WTC11 (cell line): ENCODE measurements at regions not wholly inside any gene's neighbourhood (a gene's known extent, or its start where the extent isn't known, plus 50 kb on each side); places are given as distances from the start of the nearest gene placed in this dataset.

Experiments
- ATAC-seq: fragments of 200-7000 bp; cut with Tn5 transposase; 2 replicates; pipeline ENCODE4 v1.10.0; 2021; ENCODE audit warnings: mild to moderate bottlenecking, moderate library complexity
- CTCF ChIA-PET: fragments of 300-600 bp; sonication (Branson Sonifier 250); formaldehyde crosslinking; loops from one replicate; lab custom pipeline; 2021; ENCODE audit warnings: antibody characterized with exemption; lab: Charles Lee
- POLR2A ChIA-PET: fragments of 350-600 bp; sonication (Branson Sonifier 250); formaldehyde crosslinking; loops from one replicate; lab custom pipeline; 2021; ENCODE audit warnings: antibody characterized with exemption; lab: Charles Lee
- DNase-seq: peaks from one replicate; pipeline ENCODE4 v3.0.0; 2021; ENCODE audit warnings: low spot score
- H3K27ac Mint-ChIP-seq: 2 replicates; pipeline ENCODE4 v1.8.0; 2021; ENCODE audit warnings: mixed read lengths
- H3K27me3 Mint-ChIP-seq: 2 replicates; pipeline ENCODE4 v1.8.0; 2021; ENCODE audit warnings: low read depth, mild to moderate bottlenecking, moderate library complexity, mixed read lengths
- H3K36me3 Mint-ChIP-seq: 2 replicates; pipeline ENCODE4 v1.8.0; 2021; ENCODE audit warnings: mixed read lengths
- H3K4me1 Mint-ChIP-seq: 2 replicates; pipeline ENCODE4 v1.8.0; 2022; ENCODE audit warnings: mixed read lengths
- H3K4me3 Mint-ChIP-seq: 2 replicates; pipeline ENCODE4 v1.8.0; 2021; ENCODE audit warnings: mild to moderate bottlenecking, moderate library complexity, mixed read lengths
- H3K9me3 Mint-ChIP-seq: 2 replicates; pipeline ENCODE4 v1.8.0; 2021; ENCODE audit warnings: mixed read lengths
- ATF1 ChIP-seq: sonication (generic); formaldehyde crosslinking; IDR thresholded peaks from 2 replicates; pipeline ENCODE4 v1.8.1; 2023; ENCODE audit warnings: mild to moderate bottlenecking, moderate library complexity, missing genetic modification reagents
- EMX1 ChIP-seq: fragments of 250-450 bp; sonication (Bioruptor Pico); IDR thresholded peaks from 2 replicates; pipeline ENCODE4 v1.8.0; 2021; ENCODE audit warnings: mild to moderate bottlenecking
- FOXP1 ChIP-seq: sonication (generic); formaldehyde crosslinking; IDR thresholded peaks from 2 replicates; pipeline ENCODE4 v1.8.0; 2022; ENCODE audit warnings: missing genetic modification reagents, mild to moderate bottlenecking, moderate library complexity, borderline replicate concordance
- GABPB1 ChIP-seq: sonication (generic); formaldehyde crosslinking; IDR thresholded peaks from 2 replicates; pipeline ENCODE4 v1.8.1; 2023; ENCODE audit warnings: mild to moderate bottlenecking, missing genetic modification reagents
- NFATC4 ChIP-seq: fragments of 250-450 bp; sonication (Bioruptor Pico); IDR thresholded peaks from 2 replicates; pipeline ENCODE4 v1.9.0; 2021; ENCODE audit warnings: mild to moderate bottlenecking
- NR1H2 ChIP-seq: sonication (generic); formaldehyde crosslinking; IDR thresholded peaks from 2 replicates; pipeline ENCODE4 v1.9.0; 2021; ENCODE audit warnings: mild to moderate bottlenecking, moderate library complexity, missing genetic modification reagents
- SP1 ChIP-seq: sonication (generic); formaldehyde crosslinking; conservative IDR thresholded peaks from 2 replicates; pipeline ENCODE4 v1.8.1; 2022; ENCODE audit warnings: missing genetic modification reagents
- ZBTB21 ChIP-seq: sonication (generic); formaldehyde crosslinking; IDR thresholded peaks from 2 replicates; pipeline ENCODE4 v1.8.1; 2023; ENCODE audit warnings: mild to moderate bottlenecking, missing genetic modification reagents, borderline replicate concordance
- ZNF219 ChIP-seq: sonication (generic); formaldehyde crosslinking; IDR thresholded peaks from 2 replicates; pipeline ENCODE4 v1.8.0; 2023; ENCODE audit warnings: missing genetic modification reagents, mild to moderate bottlenecking, borderline replicate concordance
- ZNF263 ChIP-seq: sonication (generic); formaldehyde crosslinking; IDR thresholded peaks from 2 replicates; pipeline ENCODE4 v1.8.1; 2022; ENCODE audit warnings: low read depth, mild to moderate bottlenecking, moderate library complexity, missing genetic modification reagents
- ZNF396 ChIP-seq: fragments of 250-450 bp; sonication (Bioruptor Pico); IDR thresholded peaks from 2 replicates; pipeline ENCODE4 v1.8.0; 2021; ENCODE audit warnings: mild to moderate bottlenecking, moderate library complexity, borderline replicate concordance
- ZNF423 ChIP-seq: fragments of 250-450 bp; sonication (Bioruptor Pico); IDR thresholded peaks from 2 replicates; pipeline ENCODE4 v2.1.2; 2022; ENCODE audit warnings: mild to moderate bottlenecking, moderate library complexity
- ZNF671 ChIP-seq: fragments of 250-450 bp; sonication (Bioruptor Pico); IDR thresholded peaks from 2 replicates; pipeline ENCODE4 v1.8.0; 2021; ENCODE audit warnings: mild to moderate bottlenecking
- TF ChIP-seq, protein P1 (sequence below): sonication (generic); formaldehyde crosslinking; IDR thresholded peaks from 2 replicates; pipeline ENCODE4 v1.8.0; 2022; ENCODE audit warnings: mild to moderate bottlenecking, missing genetic modification reagents
- TF ChIP-seq, protein P2 (sequence below): sonication (generic); formaldehyde crosslinking; IDR thresholded peaks from 2 replicates; pipeline ENCODE4 v1.8.1; 2022; ENCODE audit warnings: missing genetic modification reagents, borderline replicate concordance
- TF ChIP-seq, protein P3 (sequence below): sonication (generic); formaldehyde crosslinking; IDR thresholded peaks from 2 replicates; pipeline ENCODE4 v1.8.1; 2023; ENCODE audit warnings: mild to moderate bottlenecking, missing genetic modification reagents
- TF ChIP-seq, protein P4 (sequence below): fragments of 250-450 bp; sonication (Bioruptor Pico); IDR thresholded peaks from 2 replicates; pipeline ENCODE4 v1.9.0; 2021; ENCODE audit warnings: moderate library complexity, mild to moderate bottlenecking, inconsistent platforms, borderline replicate concordance
- TF ChIP-seq, protein P5 (sequence below): sonication (generic); formaldehyde crosslinking; IDR thresholded peaks from 2 replicates; pipeline ENCODE4 v1.8.1; 2023; ENCODE audit warnings: mild to moderate bottlenecking, missing genetic modification reagents, moderate library complexity
- TF ChIP-seq, protein P6 (sequence below): sonication (generic); formaldehyde crosslinking; conservative IDR thresholded peaks from 2 replicates; pipeline ENCODE4 v1.8.1; 2022; ENCODE audit warnings: mild to moderate bottlenecking, missing genetic modification reagents
- TF ChIP-seq, protein P7 (sequence below): fragments of 250-450 bp; sonication (Bioruptor Pico); IDR thresholded peaks from 2 replicates; pipeline ENCODE4 v2.1.2; 2022; ENCODE audit warnings: mild to moderate bottlenecking, moderate library complexity
- TF ChIP-seq, protein P8 (sequence below): fragments of 200-600 bp; IDR thresholded peaks from 2 replicates; pipeline ENCODE4 v1.8.0; 2022; ENCODE audit warnings: antibody characterized with exemption

DNA sequence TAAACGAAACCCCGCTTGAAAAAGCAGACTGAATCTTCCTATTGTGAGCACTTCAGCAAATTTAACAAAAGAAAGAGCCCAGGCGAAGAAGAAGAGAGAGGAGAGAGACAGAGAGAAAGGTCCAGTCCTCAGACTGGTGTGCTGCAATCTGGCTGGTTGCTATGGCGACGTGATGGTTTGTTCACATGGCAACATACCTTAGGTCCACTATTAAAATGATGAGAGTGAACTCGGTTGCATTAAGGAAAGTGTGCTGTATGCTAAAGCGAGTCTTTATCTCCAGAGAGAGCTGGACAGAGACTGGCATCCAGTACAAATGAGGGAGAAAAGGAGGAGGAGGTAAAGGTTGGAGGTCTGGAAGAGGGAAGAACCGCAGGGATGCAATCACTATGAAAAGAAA lies 271.8 kb upstream of the ZFHX3 start:
- ATAC-seq (no peak), DNase-seq (no peak)
- H3K27me3 Mint-ChIP-seq, result no peaks in the 10 kb centered on the region
- peaks cover 1% of the 10 kb centered on the region for H3K9me3 Mint-ChIP-seq
- POLR2A ChIA-PET, result no interaction called here
- H3K4me1 Mint-ChIP-seq, result peaks cover 9% of the 10 kb centered on the region
- CTCF ChIA-PET, result no interaction called here
- H3K36me3 Mint-ChIP-seq, result no peaks in the 10 kb centered on the region
- TF ChIP-seq, protein P1, sequence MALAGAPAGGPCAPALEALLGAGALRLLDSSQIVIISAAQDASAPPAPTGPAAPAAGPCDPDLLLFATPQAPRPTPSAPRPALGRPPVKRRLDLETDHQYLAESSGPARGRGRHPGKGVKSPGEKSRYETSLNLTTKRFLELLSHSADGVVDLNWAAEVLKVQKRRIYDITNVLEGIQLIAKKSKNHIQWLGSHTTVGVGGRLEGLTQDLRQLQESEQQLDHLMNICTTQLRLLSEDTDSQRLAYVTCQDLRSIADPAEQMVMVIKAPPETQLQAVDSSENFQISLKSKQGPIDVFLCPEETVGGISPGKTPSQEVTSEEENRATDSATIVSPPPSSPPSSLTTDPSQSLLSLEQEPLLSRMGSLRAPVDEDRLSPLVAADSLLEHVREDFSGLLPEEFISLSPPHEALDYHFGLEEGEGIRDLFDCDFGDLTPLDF (CRISPR knock-in tag), result no peak
- no peak overlapping the region for H3K27ac Mint-ChIP-seq
- H3K4me3 Mint-ChIP-seq, result no peak overlapping the region

DNA sequence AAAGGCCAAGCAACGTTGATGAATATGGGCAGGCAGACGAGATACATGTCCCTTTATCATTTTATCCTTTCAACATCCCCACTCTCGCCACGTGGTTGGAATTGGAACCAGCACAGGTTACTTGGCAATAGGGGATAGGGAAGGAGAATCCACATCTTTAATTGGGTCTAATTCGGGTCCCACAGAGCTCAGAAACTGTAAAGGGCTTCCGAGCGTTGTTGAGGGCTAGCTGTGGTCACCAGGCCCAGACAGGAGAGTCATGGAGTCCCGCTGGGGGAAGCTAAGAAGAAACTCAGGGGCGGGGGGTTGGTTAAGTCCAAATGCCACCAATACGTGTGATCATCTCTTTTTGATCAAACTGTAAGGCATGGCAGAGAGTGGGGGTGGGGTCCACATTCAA lies 271.3 kb upstream of the ZFHX3 start:
- Mint-ChIP-seq H3K27me3 (no peaks in the 10 kb centered on the region), H3K36me3 (no peaks in the 10 kb centered on the region), H3K9me3 (peaks cover 6% of the 10 kb centered on the region), H3K27ac (no peak overlapping the region), H3K4me3 (no peak overlapping the region), H3K4me1 (peaks cover 9% of the 10 kb centered on the region)
- TF ChIP-seq ZNF423 (CRISPR knock-in tag) (no peak), FOXP1 (CRISPR knock-in tag) (no peak), NR1H2 (CRISPR knock-in tag) (no peak), ZBTB21 (no peak)
- TF ChIP-seq, protein P2, sequence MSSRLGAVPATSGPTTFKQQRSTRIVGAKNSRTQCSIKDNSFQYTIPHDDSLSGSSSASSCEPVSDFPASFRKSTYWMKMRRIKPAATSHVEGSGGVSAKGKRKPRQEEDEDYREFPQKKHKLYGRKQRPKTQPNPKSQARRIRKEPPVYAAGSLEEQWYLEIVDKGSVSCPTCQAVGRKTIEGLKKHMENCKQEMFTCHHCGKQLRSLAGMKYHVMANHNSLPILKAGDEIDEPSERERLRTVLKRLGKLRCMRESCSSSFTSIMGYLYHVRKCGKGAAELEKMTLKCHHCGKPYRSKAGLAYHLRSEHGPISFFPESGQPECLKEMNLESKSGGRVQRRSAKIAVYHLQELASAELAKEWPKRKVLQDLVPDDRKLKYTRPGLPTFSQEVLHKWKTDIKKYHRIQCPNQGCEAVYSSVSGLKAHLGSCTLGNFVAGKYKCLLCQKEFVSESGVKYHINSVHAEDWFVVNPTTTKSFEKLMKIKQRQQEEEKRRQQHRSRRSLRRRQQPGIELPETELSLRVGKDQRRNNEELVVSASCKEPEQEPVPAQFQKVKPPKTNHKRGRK (CRISPR knock-in tag), result no peak
- TF ChIP-seq, protein P3, sequence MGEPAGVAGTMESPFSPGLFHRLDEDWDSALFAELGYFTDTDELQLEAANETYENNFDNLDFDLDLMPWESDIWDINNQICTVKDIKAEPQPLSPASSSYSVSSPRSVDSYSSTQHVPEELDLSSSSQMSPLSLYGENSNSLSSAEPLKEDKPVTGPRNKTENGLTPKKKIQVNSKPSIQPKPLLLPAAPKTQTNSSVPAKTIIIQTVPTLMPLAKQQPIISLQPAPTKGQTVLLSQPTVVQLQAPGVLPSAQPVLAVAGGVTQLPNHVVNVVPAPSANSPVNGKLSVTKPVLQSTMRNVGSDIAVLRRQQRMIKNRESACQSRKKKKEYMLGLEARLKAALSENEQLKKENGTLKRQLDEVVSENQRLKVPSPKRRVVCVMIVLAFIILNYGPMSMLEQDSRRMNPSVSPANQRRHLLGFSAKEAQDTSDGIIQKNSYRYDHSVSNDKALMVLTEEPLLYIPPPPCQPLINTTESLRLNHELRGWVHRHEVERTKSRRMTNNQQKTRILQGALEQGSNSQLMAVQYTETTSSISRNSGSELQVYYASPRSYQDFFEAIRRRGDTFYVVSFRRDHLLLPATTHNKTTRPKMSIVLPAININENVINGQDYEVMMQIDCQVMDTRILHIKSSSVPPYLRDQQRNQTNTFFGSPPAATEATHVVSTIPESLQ (CRISPR knock-in tag), result no peak
- TF ChIP-seq, protein P4, sequence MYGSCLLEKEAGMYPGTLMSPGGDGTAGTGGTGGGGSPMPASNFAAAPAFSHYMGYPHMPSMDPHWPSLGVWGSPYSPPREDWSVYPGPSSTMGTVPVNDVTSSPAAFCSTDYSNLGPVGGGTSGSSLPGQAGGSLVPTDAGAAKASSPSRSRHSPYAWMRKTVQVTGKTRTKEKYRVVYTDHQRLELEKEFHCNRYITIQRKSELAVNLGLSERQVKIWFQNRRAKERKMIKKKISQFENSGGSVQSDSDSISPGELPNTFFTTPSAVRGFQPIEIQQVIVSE (CRISPR knock-in tag), result no peak
- no peak for ATAC-seq
- ChIA-PET POLR2A (no interaction called here), CTCF (no interaction called here)
- DNase-seq, result no peak

DNA sequence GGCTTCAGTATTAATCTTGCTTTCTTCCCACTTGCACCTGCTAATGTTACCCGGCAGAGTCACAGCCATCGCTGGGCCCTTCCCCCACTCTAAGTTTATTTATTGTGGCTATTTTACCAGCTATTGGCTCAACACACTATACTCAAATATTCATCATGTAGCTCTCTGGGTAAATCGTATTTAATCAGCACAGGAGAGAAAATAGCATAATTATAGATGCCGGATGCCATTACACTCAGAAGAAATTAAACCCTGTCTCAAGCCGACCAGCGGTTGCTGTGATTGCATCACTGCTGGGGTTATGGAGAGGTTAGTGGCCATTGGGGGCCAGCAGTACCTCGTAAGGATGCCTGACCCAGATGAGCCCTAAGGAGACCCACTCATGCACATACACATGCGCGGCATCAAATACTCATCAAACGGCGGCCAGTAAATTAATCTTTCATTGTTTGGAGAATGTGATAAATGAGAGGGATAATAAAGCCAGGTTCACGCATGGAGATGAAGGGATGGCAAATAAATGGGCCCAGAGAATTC lies 269.5 kb upstream of the ZFHX3 start:
- no peaks in the 10 kb centered on the region for H3K36me3 Mint-ChIP-seq
- no peak for TF ChIP-seq FOXP1 (CRISPR knock-in tag)
- no peak for TF ChIP-seq ZNF219
- no peak for TF ChIP-seq GABPB1 (CRISPR knock-in tag)
- TF ChIP-seq NFATC4 (CRISPR knock-in tag), result no peak
- TF ChIP-seq, protein P5, sequence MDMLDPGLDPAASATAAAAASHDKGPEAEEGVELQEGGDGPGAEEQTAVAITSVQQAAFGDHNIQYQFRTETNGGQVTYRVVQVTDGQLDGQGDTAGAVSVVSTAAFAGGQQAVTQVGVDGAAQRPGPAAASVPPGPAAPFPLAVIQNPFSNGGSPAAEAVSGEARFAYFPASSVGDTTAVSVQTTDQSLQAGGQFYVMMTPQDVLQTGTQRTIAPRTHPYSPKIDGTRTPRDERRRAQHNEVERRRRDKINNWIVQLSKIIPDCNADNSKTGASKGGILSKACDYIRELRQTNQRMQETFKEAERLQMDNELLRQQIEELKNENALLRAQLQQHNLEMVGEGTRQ, result no peak
- TF ChIP-seq, protein P6, sequence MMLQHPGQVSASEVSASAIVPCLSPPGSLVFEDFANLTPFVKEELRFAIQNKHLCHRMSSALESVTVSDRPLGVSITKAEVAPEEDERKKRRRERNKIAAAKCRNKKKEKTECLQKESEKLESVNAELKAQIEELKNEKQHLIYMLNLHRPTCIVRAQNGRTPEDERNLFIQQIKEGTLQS (CRISPR knock-in tag), result no peak
- no peak for TF ChIP-seq ATF1 (CRISPR knock-in tag)
- TF ChIP-seq ZNF671, result no peak
- no peak for TF ChIP-seq ZNF396
- TF ChIP-seq EMX1 (CRISPR knock-in tag), result no peak
- TF ChIP-seq SP1 (CRISPR knock-in tag), result no peak
- TF ChIP-seq, protein P7, sequence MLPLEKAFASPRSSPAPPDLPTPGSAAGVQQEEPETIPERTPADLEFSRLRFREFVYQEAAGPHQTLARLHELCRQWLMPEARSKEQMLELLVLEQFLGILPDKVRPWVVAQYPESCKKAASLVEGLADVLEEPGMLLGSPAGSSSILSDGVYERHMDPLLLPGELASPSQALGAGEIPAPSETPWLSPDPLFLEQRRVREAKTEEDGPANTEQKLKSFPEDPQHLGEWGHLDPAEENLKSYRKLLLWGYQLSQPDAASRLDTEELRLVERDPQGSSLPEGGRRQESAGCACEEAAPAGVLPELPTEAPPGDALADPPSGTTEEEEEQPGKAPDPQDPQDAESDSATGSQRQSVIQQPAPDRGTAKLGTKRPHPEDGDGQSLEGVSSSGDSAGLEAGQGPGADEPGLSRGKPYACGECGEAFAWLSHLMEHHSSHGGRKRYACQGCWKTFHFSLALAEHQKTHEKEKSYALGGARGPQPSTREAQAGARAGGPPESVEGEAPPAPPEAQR, result no peak
- TF ChIP-seq ZNF263 (CRISPR knock-in tag), result no peak
- TF ChIP-seq, protein P8, sequence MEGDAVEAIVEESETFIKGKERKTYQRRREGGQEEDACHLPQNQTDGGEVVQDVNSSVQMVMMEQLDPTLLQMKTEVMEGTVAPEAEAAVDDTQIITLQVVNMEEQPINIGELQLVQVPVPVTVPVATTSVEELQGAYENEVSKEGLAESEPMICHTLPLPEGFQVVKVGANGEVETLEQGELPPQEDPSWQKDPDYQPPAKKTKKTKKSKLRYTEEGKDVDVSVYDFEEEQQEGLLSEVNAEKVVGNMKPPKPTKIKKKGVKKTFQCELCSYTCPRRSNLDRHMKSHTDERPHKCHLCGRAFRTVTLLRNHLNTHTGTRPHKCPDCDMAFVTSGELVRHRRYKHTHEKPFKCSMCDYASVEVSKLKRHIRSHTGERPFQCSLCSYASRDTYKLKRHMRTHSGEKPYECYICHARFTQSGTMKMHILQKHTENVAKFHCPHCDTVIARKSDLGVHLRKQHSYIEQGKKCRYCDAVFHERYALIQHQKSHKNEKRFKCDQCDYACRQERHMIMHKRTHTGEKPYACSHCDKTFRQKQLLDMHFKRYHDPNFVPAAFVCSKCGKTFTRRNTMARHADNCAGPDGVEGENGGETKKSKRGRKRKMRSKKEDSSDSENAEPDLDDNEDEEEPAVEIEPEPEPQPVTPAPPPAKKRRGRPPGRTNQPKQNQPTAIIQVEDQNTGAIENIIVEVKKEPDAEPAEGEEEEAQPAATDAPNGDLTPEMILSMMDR, result no peak
- TF ChIP-seq, all 79 proteins: peak for 0
- POLR2A ChIA-PET, result no interaction called here
- H3K4me3 Mint-ChIP-seq, result no peak overlapping the region
- DNase-seq (no peak), ATAC-seq (no peak)
- H3K4me1 Mint-ChIP-seq, result peaks cover 9% of the 10 kb centered on the region
- no peaks in the 10 kb centered on the region for H3K27me3 Mint-ChIP-seq
- peaks cover 11% of the 10 kb centered on the region for H3K9me3 Mint-ChIP-seq
- no peak overlapping the region for H3K27ac Mint-ChIP-seq
- CTCF ChIA-PET, result no interaction called here
